NCI-H526 treated with DMSO at 0.1 percent for 48 hours (cell line): ENCODE measurements at regions not wholly inside any gene's neighbourhood (a gene's known extent, or its start where the extent isn't known, plus 50 kb on each side); places are given as distances from the start of the nearest gene placed in this dataset.
"Not testable (repeated sequence)": the region's sequence is repeated elsewhere in the genome, so short reads cannot be mapped to it uniquely, and the experiment has no call there.

Experiments used
- DNase-seq: peaks from one replicate; lab custom pipeline; 2025; lab: John Stamatoyannopoulos, UW

DNA sequence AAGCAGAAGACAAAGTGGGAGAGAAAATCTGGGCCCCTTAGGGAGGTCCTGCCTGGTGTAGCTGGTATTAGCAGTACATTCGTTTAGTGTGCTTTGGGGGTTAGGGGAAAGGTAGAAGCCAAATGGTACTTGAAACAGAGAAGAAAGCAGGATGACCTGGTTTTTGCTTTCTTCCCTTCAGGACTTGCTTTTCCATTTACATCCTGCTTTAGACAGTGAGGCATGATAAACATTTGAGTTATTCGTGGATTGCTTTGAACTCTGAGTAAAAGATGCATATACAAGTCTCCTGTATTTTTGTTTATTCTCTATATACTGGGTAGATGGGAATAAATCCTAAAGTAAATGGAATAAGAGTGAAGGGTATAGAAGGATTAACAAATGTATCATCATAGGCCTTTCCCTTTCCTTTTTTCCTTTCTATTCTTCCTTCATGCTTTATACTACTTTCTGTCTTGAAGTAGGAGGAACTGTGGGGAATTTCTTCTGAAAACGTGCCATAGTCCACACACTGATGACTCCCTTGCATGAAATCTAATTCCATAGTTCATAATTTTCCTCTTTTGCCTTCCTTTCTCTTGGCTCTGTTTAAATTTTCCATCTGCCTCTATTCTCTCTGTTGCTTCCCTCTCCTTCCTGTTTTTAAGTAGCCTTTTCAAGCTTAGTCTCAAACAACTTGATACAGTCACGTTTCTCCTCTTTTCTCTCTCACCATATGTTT lies 139.5 kb upstream of the RBMS3 start:
- no peak for DNase-seq

DNA sequence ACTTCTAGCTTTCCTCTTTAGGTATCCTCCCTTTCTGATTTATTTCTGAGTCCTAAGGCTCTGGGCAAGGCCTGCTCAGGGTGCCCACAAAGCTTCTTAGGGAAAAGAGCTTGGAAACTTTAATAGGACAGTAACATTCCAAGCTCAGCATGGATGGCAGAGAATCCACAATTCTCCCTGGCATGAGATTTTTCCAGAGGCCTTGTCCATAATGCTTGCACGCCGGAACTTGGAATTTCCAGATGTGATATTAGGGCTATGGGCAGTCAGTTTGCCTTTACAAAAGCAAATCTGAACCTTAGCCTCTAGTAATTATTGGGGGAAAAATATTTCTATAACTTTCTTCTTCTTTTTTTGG lies 139.0 kb upstream of the RBMS3 start:
- DNase-seq = no peak

DNA sequence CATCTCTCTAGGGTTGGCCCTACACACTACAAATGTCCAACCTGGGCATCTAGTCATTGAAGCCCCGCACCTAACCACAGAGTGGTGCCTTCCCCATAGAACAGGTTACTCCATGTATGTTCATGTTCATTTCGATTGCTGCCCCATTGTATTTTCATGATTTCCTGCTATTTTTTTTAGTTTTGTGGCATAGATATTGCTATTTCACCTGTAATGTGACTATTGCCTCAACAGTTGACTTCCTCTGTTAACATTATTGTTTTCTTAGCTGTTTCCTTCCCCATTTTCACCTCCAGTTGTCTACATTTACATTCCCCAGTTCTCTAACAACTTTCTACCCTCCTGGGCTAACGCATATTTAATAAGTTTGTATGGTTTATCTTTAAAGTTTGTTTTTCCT lies 137.7 kb upstream of the RBMS3 start:
- DNase-seq = no peak

DNA sequence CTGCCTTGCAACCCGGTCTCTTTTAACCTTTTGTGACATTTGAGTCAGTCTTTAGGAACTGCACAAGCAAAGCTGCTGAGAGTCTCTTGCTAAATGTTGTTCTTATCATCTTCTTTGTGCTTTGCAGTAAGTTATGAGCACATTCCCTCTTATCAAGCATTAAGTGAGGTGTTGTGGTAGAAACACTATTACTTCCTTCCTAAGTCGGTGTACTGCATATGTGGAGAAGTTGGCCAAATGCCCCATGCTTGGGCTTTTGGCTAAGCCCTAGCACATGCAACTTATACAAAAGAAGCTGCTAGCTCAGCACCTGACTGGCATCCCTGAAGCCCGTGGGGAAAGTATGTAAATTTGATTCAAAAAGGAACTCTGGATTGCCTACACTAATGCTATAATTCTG lies 136.5 kb upstream of the RBMS3 start:
- no peak for DNase-seq

DNA sequence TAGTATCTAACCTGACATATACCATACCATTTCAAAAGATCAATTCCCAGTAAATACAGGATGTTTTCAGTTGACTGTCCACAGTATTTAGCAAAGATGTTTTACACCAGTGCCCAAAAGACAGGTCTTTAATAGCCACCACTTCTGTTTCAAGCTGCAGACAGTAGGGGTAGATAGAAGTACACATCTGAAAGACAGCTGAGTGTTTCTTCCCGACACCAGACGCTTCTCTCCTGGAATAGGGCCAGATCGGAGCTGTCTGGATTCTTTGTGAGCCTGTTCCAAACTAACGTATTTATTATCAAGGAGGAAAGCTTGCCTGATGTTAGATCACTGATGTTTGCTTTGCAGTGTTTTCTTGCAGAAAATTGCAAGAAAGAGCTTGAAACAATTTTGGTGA lies 136.1 kb upstream of the RBMS3 start:
- DNase-seq = peak; percentile 11

DNA sequence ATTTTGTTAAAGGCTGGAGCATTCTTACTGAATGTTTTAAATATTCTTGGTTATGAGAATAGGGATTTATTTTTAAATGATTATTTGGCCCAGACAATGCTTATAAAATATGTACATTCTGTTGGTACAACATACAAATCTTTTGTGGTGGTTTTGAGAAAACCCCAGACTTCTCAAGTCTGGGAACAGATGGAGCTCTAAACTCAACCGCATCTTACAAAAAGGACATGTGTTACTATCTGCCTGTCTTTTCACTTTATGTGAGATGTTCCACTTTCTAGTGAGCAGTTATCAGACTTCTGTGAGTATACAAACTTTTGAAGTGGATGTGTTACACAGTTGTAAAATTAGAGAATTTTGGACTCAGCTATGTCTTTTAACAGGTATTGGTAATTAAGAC lies 135.5 kb upstream of the RBMS3 start:
- no peak for DNase-seq

DNA sequence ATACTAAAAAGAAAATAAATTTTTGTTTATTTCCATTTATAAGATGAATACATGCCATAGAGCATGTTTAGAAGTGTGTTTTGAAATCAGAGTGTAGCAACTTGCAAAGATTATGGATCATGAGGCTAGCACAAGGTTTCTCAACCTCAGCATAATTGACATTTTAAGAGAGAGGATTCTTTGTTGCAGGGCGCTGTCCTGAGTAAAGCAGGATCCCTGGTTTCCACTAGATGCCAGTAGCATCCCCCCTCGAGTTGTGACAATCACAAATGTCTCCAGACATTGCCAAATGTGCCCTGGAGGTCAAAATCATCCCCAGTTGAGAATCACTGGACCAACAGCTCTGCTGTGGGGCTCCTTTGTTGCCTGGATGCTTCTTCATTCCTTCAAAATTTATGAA lies 128.5 kb upstream of the RBMS3 start:
- no peak for DNase-seq

- DNase-seq = no peak
These were observed 127.1 kb upstream of the RBMS3 start for GRCh38 chr3:29153811-29154210.

DNA sequence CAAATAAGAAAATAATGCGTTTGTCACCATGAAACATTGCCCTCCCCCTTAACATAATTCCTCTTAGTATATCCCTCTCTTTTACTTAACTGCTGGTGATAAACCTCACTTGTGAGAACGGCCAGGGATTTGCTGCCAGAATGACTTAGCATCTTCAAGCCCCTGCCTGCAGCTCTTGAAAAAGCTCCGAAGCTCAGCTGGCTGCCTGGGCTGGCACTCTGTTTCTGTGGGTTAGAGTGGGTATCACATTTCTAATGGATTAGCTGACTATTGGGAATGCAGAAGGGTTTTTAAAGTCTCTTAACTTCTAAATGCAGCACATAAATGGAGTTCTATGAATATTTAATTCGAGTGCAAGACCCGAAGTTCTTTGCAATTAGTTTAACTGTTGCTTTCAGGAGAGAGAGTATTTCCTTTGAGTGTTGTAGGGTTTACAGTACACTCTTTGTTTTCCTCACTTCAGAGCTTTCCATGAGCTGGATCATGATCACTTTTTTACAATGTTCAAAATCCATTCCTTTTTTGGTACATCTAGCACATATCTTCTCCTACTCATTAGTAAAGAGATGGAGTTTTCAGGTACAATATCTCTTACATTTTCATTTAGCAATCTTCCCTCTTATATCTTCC lies 124.7 kb upstream of the RBMS3 start:
- peak; percentile 4 for DNase-seq

DNA sequence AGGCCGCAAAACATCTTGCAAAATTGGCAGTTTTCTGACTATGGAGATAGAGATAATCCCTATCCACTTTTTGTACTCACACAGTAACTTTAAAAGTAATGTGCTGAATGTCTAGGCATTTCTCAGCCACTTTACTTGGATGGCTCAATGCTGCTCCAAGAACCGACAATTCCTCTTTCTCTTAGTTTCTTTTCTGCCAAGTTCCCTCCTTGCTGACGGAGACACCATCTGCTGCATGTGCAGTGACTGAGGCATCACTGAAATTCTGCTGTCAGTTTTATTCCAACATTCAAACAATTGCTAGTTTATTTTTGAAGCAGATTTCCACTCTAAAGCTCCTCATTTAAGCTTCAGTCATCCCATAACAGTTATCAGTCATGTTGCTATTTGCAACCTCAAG lies 116.0 kb upstream of the RBMS3 start:
- no peak for DNase-seq

DNA sequence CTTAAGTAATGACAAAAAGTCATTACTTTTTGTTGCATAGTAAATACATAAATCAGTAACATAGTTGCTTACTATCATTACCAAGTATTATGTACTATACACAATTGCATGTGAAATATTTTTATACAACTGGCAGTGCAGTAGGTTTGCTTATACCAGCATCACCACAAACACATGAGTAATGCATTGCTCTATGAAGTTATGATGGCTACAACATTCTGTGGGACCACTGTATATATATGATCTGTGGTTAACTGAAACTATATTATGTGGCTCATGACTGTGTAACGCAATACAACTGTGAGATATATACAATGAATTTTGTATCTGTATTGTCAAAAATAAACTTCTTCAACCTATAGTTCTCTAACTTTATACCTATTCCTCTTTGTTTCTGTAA lies 113.7 kb upstream of the RBMS3 start:
- DNase-seq = no peak

DNA sequence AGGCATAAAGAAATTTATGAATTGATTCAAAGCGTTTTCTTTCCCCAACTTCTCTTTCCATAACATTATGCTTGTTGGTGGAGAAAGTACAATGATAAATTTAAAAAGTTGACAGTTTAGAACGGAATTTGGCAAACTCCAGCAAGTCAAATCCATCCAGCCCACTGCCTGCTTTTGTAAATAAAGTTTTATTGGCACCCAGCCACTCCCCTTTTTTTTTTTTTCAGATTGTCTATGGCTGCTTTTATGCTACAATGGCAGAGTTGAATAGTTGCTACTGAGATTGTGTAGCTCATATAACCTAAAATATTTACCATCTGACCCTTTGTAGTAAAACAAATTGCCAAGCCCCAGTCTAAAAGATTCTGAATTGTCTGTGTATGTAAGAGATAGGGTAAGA lies 112.8 kb upstream of the RBMS3 start:
- no peak for DNase-seq

DNA sequence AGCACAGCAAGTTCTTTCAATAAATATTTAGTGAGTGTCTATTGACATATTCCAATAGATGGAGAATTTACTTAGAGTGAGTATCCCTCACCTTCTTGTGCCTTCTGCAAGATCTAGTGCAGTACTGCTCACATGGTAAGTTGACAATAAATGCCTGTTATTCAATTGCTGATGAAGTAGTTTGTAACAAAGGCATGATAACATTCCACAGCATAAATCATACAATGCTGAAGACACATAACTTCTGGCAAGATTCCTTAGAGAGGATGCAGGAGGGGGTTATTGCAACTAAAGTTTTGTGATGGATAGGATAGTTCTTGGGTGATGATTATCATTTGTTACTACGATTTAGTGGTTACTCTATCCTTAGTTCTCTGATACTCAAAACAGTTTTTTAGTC lies 112.2 kb upstream of the RBMS3 start:
- DNase-seq = no peak

GRCh38 chr3:29169451-29169850 lies 111.4 kb upstream of the RBMS3 start:
- DNase-seq = no peak

DNA sequence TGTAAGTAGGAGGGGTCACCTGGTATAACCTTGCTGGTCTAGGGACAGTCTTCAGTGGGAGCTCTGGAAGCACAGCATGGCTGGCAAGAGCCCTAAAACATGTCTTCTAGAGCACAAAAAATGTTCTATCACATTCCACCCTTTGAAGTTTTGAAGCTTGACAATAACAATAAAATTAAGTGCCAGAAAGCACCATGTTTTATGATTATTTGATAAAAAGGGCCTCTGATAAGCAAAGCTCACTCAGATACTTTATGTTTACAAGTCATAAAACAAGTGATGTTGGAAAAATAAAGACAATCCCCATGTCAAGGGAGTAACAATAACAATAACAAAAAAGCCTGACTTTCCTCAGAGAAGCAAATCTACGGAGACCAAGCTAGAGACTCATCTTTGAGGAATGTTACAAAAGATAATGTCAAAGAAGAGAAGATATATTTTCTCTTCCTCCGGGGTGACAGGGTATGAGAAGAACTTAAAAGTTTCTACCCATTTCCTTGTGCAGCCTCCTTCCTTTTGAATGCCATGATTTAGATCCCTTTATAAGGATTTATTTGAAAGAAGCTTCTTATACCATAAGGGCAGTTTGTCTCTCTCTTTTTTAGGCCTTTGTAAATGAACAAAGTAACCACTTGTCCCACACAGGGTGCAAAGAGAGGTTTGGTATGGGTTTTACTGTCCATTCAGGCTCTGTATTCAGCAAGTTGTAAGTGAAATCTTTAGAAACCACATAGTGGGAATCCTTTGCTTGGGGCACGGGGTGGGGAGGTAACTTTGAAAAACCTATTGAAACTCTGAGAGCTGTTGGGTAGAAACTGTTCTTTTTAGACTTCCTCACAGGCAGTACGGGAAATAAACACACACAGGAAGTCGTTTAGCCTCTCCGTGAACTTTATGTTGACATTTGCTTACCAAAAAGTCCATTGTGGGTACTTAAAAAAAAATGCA lies 109.6 kb upstream of the RBMS3 start:
- no peak for DNase-seq

DNA sequence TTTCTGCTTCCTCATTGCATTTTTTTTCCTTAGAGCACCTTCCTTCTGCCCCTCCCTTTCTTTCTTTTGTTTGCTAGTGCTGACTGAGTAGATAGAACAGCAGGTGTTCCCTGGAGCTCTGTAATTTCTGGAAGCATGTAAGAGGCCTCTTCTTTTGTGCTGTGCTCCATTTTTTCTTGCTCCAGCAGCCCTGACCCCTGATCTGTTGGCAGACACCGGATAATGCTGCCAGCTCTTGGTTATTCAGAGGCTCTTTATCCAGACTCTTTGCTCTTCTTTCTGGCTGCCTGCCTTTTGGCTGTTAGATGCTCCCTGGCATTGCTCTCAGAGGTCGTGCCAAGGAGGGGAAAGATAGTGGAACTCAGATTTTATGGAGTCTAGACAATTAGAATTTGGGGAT lies 104.4 kb upstream of the RBMS3 start:
- no peak for DNase-seq

DNA sequence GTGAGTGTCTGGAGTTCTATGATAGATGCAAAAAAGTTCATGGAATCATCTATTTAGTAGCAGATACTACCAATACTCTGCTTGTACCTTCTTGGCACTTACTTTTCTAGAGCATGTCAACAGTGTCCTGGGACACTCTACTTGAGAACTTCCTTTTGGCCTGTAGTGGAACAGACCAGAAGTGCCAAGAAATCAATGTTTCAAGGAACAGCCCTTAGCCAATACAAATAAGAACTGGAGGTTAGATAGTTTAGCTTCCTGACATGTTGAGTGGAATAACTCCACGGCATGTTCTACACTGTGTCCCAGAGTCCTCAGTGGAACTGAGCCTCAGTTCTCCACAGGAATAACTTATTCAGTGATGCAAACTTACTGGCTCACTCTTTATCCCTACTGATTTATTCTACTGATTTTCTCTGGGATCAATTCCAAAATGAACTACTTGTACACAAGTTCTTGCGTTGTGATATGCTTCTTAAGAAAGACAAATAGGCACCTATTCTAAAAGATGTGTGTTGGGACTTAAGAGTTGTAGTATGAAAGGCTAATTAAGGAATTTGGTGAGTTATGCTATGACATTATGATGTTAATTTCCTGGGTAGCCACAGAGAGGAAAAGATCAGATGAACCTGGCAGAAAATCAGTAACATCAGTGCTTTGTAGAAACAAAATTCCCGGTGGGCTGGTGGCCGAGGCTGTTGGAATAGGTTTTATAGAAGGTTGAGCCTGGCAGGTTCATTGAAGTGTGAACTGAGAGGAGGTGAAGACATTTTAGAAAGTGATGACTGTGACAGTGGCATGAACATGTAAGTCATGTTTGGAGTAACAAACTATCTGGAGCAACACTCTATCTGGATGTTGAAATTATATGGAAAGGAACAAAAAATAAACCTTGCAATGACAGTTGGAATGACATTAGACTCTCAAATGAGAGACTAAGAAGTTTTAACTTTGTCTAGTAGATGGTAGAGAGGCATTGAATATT lies 101.8 kb upstream of the RBMS3 start:
- no peak for DNase-seq

DNA sequence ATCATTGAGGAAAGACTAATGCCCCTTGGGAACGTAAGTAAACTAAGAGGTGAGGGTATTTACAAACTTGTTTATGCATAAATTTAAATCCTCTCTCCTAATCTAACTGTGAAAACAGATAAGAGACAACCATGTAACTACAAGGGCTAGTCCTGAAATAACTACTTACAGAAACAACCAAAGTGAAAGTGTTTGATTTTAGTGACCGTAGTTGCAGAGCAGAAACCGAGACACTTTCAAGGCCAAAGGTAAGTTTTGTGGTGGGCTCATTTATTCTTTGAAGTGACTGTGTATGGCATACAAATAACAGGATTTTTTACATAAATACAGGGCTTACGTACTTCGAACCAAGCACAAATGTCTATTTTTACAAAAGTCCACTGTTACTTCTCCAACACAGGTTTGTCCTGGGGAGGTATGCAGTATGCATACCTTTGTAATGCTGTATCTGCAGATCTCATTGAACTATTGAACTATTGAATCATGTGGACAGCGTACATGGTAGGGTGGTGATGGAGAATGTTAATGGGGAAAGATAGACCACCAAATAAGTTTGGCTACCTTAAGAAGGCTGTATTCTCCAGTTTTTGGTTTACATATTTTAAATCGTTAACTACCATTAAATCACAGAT lies 99.6 kb upstream of the RBMS3 start:
- DNase-seq = no peak

GRCh38 chr3:29181872-29182271 lies 99.0 kb upstream of the RBMS3 start:
- no peak for DNase-seq

GRCh38 chr3:29182828-29183227 lies 98.0 kb upstream of the RBMS3 start:
- not testable (repeated sequence) for DNase-seq

GRCh38 chr3:29183346-29184087 lies 97.4 kb upstream of the RBMS3 start:
- DNase-seq = no peak
